ENCODE measurements at regions not wholly inside any gene's neighbourhood (a gene's known extent, or its start where the extent isn't known, plus 50 kb on each side); places are given as distances from the start of the nearest gene placed in this dataset.

- TF ChIP-seq EZH2 (optimal IDR thresholded peaks at IDR 0.05; ENCODE audit: low read depth, low read length) = no peak
- TF ChIP-seq, protein P1, sequence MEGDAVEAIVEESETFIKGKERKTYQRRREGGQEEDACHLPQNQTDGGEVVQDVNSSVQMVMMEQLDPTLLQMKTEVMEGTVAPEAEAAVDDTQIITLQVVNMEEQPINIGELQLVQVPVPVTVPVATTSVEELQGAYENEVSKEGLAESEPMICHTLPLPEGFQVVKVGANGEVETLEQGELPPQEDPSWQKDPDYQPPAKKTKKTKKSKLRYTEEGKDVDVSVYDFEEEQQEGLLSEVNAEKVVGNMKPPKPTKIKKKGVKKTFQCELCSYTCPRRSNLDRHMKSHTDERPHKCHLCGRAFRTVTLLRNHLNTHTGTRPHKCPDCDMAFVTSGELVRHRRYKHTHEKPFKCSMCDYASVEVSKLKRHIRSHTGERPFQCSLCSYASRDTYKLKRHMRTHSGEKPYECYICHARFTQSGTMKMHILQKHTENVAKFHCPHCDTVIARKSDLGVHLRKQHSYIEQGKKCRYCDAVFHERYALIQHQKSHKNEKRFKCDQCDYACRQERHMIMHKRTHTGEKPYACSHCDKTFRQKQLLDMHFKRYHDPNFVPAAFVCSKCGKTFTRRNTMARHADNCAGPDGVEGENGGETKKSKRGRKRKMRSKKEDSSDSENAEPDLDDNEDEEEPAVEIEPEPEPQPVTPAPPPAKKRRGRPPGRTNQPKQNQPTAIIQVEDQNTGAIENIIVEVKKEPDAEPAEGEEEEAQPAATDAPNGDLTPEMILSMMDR (IDR thresholded peaks at IDR 0.05; ENCODE audit: low read length) = no peak
Observed at GRCh38 chr4:178273168-178273567, 830.9 kb upstream of the AGA start.

All from MM.1S (cell line).